H1 (cell line): ENCODE measurements at regions not wholly inside any gene's neighbourhood (a gene's known extent, or its start where the extent isn't known, plus 50 kb on each side); places are given as distances from the start of the nearest gene placed in this dataset.

Experiments
- ASH2L ChIP-seq: fragments of 200-600, 300-600 bp; sonication (generic); IDR thresholded peaks from one replicate; pipeline ENCODE4 v1.7.1; 2017; ENCODE audit warnings: low read length
- BCL11A ChIP-seq, 2 experiments: IDR thresholded peaks; one replicate each; pipeline ENCODE4 v1.6.1; 2011; ENCODE audit warnings: low read depth in 2 of 2, low read length in 2 of 2, mild to moderate bottlenecking in 2 of 2
- CHD2 ChIP-seq: IDR thresholded peaks from 2 replicates; pipeline ENCODE4 v1.6.1; 2012; ENCODE audit warnings: low read length, improper control_type of control experiment
- CTBP2 ChIP-seq: IDR thresholded peaks from 2 replicates; pipeline ENCODE4 v1.7.0; 2011; ENCODE audit warnings: borderline replicate concordance, mild to moderate bottlenecking, moderate library complexity, mixed read lengths, low read length; ENCODE audit not compliant: insufficient read depth, insufficient read length
- FOSL1 ChIP-seq: IDR thresholded peaks from 2 replicates; pipeline ENCODE4 v1.6.1; 2011; ENCODE audit warnings: mild to moderate bottlenecking, low read depth, low read length, moderate library complexity; ENCODE audit not compliant: insufficient read depth
- JUND ChIP-seq: IDR thresholded peaks from 2 replicates; pipeline ENCODE4 v1.6.1; 2011; ENCODE audit warnings: mild to moderate bottlenecking, improper control_type of control experiment, low read length
- MAFK ChIP-seq: IDR thresholded peaks from 2 replicates; pipeline ENCODE4 v1.6.1; 2012; ENCODE audit warnings: low read depth, mild to moderate bottlenecking, improper control_type of control experiment, low read length
- SP2 ChIP-seq: IDR thresholded peaks from 2 replicates; pipeline ENCODE4 v1.6.1; 2012; ENCODE audit warnings: mild to moderate bottlenecking, low read length, inconsistent platforms

DNA sequence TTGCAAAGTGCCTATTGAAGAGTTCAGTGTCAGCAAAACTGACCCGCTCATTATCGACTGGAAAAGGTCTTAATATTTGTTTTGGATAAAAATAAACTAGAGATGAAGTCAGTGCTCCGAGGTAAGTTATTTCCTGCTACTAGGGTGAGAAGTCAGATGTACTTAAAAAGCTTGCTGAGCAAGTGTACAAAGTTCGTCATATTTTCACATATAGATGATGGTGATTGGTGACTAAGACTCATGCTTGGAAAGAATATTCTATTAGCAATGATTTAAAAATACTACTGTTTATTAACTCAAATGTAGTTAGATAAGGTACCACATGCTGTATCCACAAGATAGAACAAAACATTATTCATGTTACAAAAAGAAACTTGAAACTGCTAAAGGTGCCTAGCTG lies 643.7 kb downstream of the GABRG2 start (continued):
- no peak for TF ChIP-seq FOSL1
- no peak for TF ChIP-seq SP2
- TF ChIP-seq JUND = no peak
- no peak for TF ChIP-seq BCL11A (IDR thresholded peaks at IDR 0.05; ENCODE audit: low read depth in 2 of 2, low read length in 2 of 2)
- no peak for TF ChIP-seq ASH2L
- TF ChIP-seq MAFK = no peak
- TF ChIP-seq CHD2 = no peak
- no peak for TF ChIP-seq CTBP2
